ENCODE measurements at regions not wholly inside any gene's neighbourhood (a gene's known extent, or its start where the extent isn't known, plus 50 kb on each side); places are given as distances from the start of the nearest gene placed in this dataset.

GRCh38 chr3:106710596-106710995 is 666.6 kb upstream of the CCDC54 start:
- Histone ChIP-seq H3K79me2 (ENCODE audit: insufficient read depth, low read length) (no peaks in the 10 kb centered on the region), H3K4me1 (ENCODE audit: insufficient read depth, low read length, severe bottlenecking) (no peaks in the 10 kb centered on the region), H3K27ac (ENCODE audit: low read depth, low read length, poor library complexity, severe bottlenecking) (no peak overlapping the region), H3K27me3 (ENCODE audit: insufficient read depth, low read length) (no peaks in the 10 kb centered on the region), H3K36me3 (ENCODE audit: insufficient read depth, low read length) (no peaks in the 10 kb centered on the region), H2AFZ (ENCODE audit: low read length) (no peak overlapping the region), H3K9ac (ENCODE audit: low read length) (no peak overlapping the region), H3K4me3 (ENCODE audit: low read depth, low read length, poor library complexity, severe bottlenecking) (no peak overlapping the region), H3K9me3 (ENCODE audit: low read length) (no peaks in the 10 kb centered on the region), H3K9me2 (ENCODE audit: low read depth, low read length) (no peaks in the 10 kb centered on the region), H4K20me1 (ENCODE audit: insufficient read depth, low read length) (no peaks in the 10 kb centered on the region), H3F3A (ENCODE audit: insufficient read depth, low read length) (no peaks in the 10 kb centered on the region), H3K4me2 (ENCODE audit: low read length) (no peak overlapping the region)
- TF ChIP-seq EZH2 (IDR thresholded peaks at IDR 0.05; ENCODE audit: borderline replicate concordance, low read length) = no peak
- TF ChIP-seq, protein P1, sequence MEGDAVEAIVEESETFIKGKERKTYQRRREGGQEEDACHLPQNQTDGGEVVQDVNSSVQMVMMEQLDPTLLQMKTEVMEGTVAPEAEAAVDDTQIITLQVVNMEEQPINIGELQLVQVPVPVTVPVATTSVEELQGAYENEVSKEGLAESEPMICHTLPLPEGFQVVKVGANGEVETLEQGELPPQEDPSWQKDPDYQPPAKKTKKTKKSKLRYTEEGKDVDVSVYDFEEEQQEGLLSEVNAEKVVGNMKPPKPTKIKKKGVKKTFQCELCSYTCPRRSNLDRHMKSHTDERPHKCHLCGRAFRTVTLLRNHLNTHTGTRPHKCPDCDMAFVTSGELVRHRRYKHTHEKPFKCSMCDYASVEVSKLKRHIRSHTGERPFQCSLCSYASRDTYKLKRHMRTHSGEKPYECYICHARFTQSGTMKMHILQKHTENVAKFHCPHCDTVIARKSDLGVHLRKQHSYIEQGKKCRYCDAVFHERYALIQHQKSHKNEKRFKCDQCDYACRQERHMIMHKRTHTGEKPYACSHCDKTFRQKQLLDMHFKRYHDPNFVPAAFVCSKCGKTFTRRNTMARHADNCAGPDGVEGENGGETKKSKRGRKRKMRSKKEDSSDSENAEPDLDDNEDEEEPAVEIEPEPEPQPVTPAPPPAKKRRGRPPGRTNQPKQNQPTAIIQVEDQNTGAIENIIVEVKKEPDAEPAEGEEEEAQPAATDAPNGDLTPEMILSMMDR (IDR thresholded peaks at IDR 0.05; ENCODE audit: low read length) = no peak

DNA sequence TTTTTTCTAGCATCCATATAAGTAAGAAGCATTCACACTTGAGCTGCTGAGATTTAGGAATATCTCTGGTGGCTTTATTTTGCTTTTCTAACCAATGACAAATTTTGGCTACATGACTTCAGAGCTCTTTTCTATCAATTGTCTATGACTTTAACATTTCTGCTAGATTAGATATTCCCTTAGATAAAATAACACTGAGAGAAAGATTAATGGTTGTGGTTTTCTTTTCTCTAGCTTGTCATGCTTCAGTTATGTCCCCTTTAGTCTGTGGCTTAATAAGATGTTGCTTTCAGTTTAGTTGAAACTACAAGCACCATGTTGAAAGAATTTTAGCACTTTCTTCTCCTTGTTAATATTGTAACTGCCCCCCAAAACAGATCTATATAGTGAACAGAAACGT is 665.6 kb upstream of the CCDC54 start:
- no peak overlapping the region for H2AFZ ChIP-seq (ENCODE audit: low read length)
- H3K27ac ChIP-seq (ENCODE audit: low read depth, low read length, poor library complexity, severe bottlenecking) = no peak overlapping the region

GRCh38 chr3:106714400-106714799 is 662.8 kb upstream of the CCDC54 start:
- no peaks in the 10 kb centered on the region for H3K27me3 ChIP-seq (ENCODE audit: insufficient read depth, low read length)
- H3F3A ChIP-seq (ENCODE audit: insufficient read depth, low read length) = no peaks in the 10 kb centered on the region
- H3K27ac ChIP-seq (ENCODE audit: low read depth, low read length, poor library complexity, severe bottlenecking) = no peak overlapping the region
- H3K9me3 ChIP-seq (ENCODE audit: low read length) = no peaks in the 10 kb centered on the region
- H3K4me2 ChIP-seq (ENCODE audit: low read length) = no peak overlapping the region
- H3K9me2 ChIP-seq (ENCODE audit: low read depth, low read length) = no peaks in the 10 kb centered on the region
- H3K9ac ChIP-seq (ENCODE audit: low read length) = no peak overlapping the region
- no peak overlapping the region for H3K4me3 ChIP-seq (ENCODE audit: low read depth, low read length, poor library complexity, severe bottlenecking)
- no peaks in the 10 kb centered on the region for H3K36me3 ChIP-seq (ENCODE audit: insufficient read depth, low read length)
- no peaks in the 10 kb centered on the region for H3K4me1 ChIP-seq (ENCODE audit: insufficient read depth, low read length, severe bottlenecking)
- H2AFZ ChIP-seq (ENCODE audit: low read length) = no peak overlapping the region
- H3K79me2 ChIP-seq (ENCODE audit: insufficient read depth, low read length) = no peaks in the 10 kb centered on the region
- H4K20me1 ChIP-seq (ENCODE audit: insufficient read depth, low read length) = no peaks in the 10 kb centered on the region
- TF ChIP-seq EZH2 (IDR thresholded peaks at IDR 0.05; ENCODE audit: borderline replicate concordance, low read length) = no peak
- TF ChIP-seq, protein P1 (IDR thresholded peaks at IDR 0.05; ENCODE audit: low read length) = no peak

More for the DNA sequence above, 665.6 kb upstream of the CCDC54 start:
- Histone ChIP-seq H3F3A (ENCODE audit: insufficient read depth, low read length) (no peaks in the 10 kb centered on the region), H3K4me2 (ENCODE audit: low read length) (no peak overlapping the region), H3K79me2 (ENCODE audit: insufficient read depth, low read length) (no peaks in the 10 kb centered on the region), H3K9me2 (ENCODE audit: low read depth, low read length) (no peaks in the 10 kb centered on the region), H3K4me1 (ENCODE audit: insufficient read depth, low read length, severe bottlenecking) (no peaks in the 10 kb centered on the region), H3K36me3 (ENCODE audit: insufficient read depth, low read length) (no peaks in the 10 kb centered on the region), H3K9me3 (ENCODE audit: low read length) (no peaks in the 10 kb centered on the region), H3K27me3 (ENCODE audit: insufficient read depth, low read length) (no peaks in the 10 kb centered on the region), H3K4me3 (ENCODE audit: low read depth, low read length, poor library complexity, severe bottlenecking) (no peak overlapping the region), H4K20me1 (ENCODE audit: insufficient read depth, low read length) (no peaks in the 10 kb centered on the region), H3K9ac (ENCODE audit: low read length) (no peak overlapping the region)
- TF ChIP-seq, protein P1 (IDR thresholded peaks at IDR 0.05; ENCODE audit: low read length) = no peak
- TF ChIP-seq EZH2 (IDR thresholded peaks at IDR 0.05; ENCODE audit: borderline replicate concordance, low read length) = no peak

All from OCI-LY1 (cell line).